ENCODE measurements at regions not wholly inside any gene's neighbourhood (a gene's known extent, or its start where the extent isn't known, plus 50 kb on each side); places are given as distances from the start of the nearest gene placed in this dataset.
"Not testable (repeated sequence)": the region's sequence is repeated elsewhere in the genome, so short reads cannot be mapped to it uniquely, and the experiment has no call there.

GRCh38 chr7:52253953-52254352 lies 781.5 kb upstream of the POM121L12 start:
- no peak for DNase-seq

GRCh38 chr7:52249741-52250140 lies 785.7 kb upstream of the POM121L12 start:
- no peak for DNase-seq

- no peak for DNase-seq
Observed at GRCh38 chr7:52247518-52247917, 787.9 kb upstream of the POM121L12 start.

- DNase-seq: no peak
Observed at GRCh38 chr7:52243685-52244084, 791.7 kb upstream of the POM121L12 start.

GRCh38 chr7:52233248-52233647 lies 802.2 kb upstream of the POM121L12 start:
- DNase-seq: no peak

- no peak for DNase-seq
Observed at GRCh38 chr7:52211930-52212329, 823.5 kb upstream of the POM121L12 start.

GRCh38 chr7:52209614-52210013 lies 825.8 kb upstream of the POM121L12 start:
- no peak for DNase-seq

- no peak for DNase-seq
Observed at GRCh38 chr7:52197221-52197620, 838.2 kb upstream of the POM121L12 start.

- no peak for DNase-seq
Observed at GRCh38 chr7:52195664-52196063, 839.8 kb upstream of the POM121L12 start.

GRCh38 chr7:52189153-52189778 lies 846.2 kb upstream of the POM121L12 start:
- no peak for DNase-seq

- DNase-seq: no peak
Observed at GRCh38 chr7:52184006-52184703, 851.3 kb upstream of the POM121L12 start.

GRCh38 chr7:52179934-52180333 lies 855.5 kb upstream of the POM121L12 start:
- no peak for DNase-seq

GRCh38 chr7:52168085-52168484 lies 851.5 kb upstream of the COBL start:
- DNase-seq: no peak

GRCh38 chr7:52163311-52163710 lies 846.7 kb upstream of the COBL start:
- DNase-seq: no peak

- DNase-seq: no peak
Observed at GRCh38 chr7:52161483-52161882, 844.9 kb upstream of the COBL start.

GRCh38 chr7:52159421-52159820 lies 842.8 kb upstream of the COBL start:
- DNase-seq: not testable (repeated sequence)

GRCh38 chr7:52154382-52154781 lies 837.8 kb upstream of the COBL start:
- DNase-seq: no peak

GRCh38 chr7:52151559-52151958 lies 835.0 kb upstream of the COBL start:
- DNase-seq: no peak

GRCh38 chr7:52150952-52151351 lies 834.3 kb upstream of the COBL start:
- DNase-seq: no peak

GRCh38 chr7:52146871-52147634 lies 830.4 kb upstream of the COBL start:
- no peak for DNase-seq

- no peak for DNase-seq
Observed at GRCh38 chr7:52143219-52143618, 826.6 kb upstream of the COBL start.

GRCh38 chr7:52140851-52141250 lies 824.2 kb upstream of the COBL start:
- DNase-seq: no peak

- DNase-seq: no peak
Observed at GRCh38 chr7:52135403-52135802, 818.8 kb upstream of the COBL start.

- DNase-seq: no peak
Observed at GRCh38 chr7:52129278-52129677, 812.7 kb upstream of the COBL start.
